Fibroblast of lung (primary cell): ENCODE measurements at regions not wholly inside any gene's neighbourhood (a gene's known extent, or its start where the extent isn't known, plus 50 kb on each side); places are given as distances from the start of the nearest gene placed in this dataset.

Source experiments
- EZH2 ChIP-seq: IDR thresholded peaks from 2 replicates; pipeline ENCODE4 v1.5.1; 2012; ENCODE audit warnings: low read length, control low read depth, mild to moderate bottlenecking; ENCODE audit errors: missing control alignments
- TF ChIP-seq, protein P1 (sequence below), 2 donors: IDR thresholded peaks in 1 of 2; conservative IDR thresholded peaks in 1 of 2; 1 replicate in 1 of 2; 2 replicates in 1 of 2; pipeline ENCODE4 v1.5.1; 2011 to 2012; ENCODE audit warnings: low read length in 2 of 2, control low read depth in 1 of 2, inconsistent platforms in 1 of 2, low read depth in 1 of 2, mild to moderate bottlenecking in 1 of 2

DNA sequence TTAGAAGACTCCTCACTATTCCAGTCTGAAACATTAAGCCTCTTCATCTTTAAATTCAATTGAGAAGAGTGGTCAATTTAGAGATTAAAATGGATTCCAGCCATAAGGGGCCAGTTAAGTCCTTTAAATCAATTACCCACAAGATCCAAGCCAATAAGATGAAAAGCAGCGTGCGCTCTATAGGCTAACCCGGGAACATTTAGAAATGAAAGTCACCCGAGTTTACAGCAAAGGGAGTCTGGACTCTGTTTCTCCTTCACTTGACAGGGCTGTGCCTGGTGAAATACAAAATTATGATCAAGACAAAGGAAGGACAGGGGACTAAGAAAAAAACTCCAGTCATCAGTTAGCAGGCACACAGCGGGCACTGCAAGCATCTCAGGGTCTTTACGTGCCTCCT, 393.7 kb downstream of the QKI start:
- TF ChIP-seq, protein P1, sequence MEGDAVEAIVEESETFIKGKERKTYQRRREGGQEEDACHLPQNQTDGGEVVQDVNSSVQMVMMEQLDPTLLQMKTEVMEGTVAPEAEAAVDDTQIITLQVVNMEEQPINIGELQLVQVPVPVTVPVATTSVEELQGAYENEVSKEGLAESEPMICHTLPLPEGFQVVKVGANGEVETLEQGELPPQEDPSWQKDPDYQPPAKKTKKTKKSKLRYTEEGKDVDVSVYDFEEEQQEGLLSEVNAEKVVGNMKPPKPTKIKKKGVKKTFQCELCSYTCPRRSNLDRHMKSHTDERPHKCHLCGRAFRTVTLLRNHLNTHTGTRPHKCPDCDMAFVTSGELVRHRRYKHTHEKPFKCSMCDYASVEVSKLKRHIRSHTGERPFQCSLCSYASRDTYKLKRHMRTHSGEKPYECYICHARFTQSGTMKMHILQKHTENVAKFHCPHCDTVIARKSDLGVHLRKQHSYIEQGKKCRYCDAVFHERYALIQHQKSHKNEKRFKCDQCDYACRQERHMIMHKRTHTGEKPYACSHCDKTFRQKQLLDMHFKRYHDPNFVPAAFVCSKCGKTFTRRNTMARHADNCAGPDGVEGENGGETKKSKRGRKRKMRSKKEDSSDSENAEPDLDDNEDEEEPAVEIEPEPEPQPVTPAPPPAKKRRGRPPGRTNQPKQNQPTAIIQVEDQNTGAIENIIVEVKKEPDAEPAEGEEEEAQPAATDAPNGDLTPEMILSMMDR (conservative IDR thresholded peaks at IDR 0.05 in 1 of 2, IDR thresholded peaks at IDR 0.05 in 1 of 2; ENCODE audit: low read depth in 1 of 2, low read length in 2 of 2), result no peak
- TF ChIP-seq EZH2, result no peak
